Astrocyte (in vitro differentiated cells and primary cell): ENCODE measurements at regions not wholly inside any gene's neighbourhood (a gene's known extent, or its start where the extent isn't known, plus 50 kb on each side); places are given as distances from the start of the nearest gene placed in this dataset.

Source experiments
- DNase-seq: peaks from one replicate; pipeline ENCODE4 v3.0.0-alpha.2; 2010; ENCODE audit warnings: low read depth
- FAIRE-seq: peaks from 2 replicates; lab custom pipeline; 2011; peaks lifted over from hg19 to GRCh38; lab: Jason Lieb, UNC
- H2AFZ ChIP-seq: 2 replicates; pipeline ENCODE4 v1.6.0; 2012; ENCODE audit warnings: low read depth, low read length, inconsistent platforms
- H3K27ac ChIP-seq: 2 replicates; pipeline ENCODE4 v1.5.1; 2011; ENCODE audit warnings: low read depth, low read length, inconsistent platforms
- H3K27me3 ChIP-seq: 2 replicates; pipeline ENCODE4 v1.6.0; 2011; ENCODE audit warnings: low read length, inconsistent platforms; ENCODE audit not compliant: insufficient read depth
- H3K36me3 ChIP-seq: 2 replicates; pipeline ENCODE4 v1.5.1; 2011; ENCODE audit warnings: low read length, inconsistent platforms; ENCODE audit not compliant: insufficient read depth
- H3K4me1 ChIP-seq: 2 replicates; pipeline ENCODE4 v1.5.1; 2011; ENCODE audit warnings: low read length, inconsistent platforms; ENCODE audit not compliant: insufficient read depth
- H3K4me2 ChIP-seq: 2 replicates; pipeline ENCODE4 v1.6.0; 2012; ENCODE audit warnings: low read length, inconsistent platforms
- H3K4me3 ChIP-seq: 2 replicates; pipeline ENCODE4 v1.5.1; 2011; ENCODE audit warnings: low read depth, mild to moderate bottlenecking, low read length, inconsistent platforms; ENCODE audit not compliant: insufficient read depth
- H3K79me2 ChIP-seq: 2 replicates; pipeline ENCODE4 v1.6.0; 2012; ENCODE audit warnings: mild to moderate bottlenecking, low read length, inconsistent platforms; ENCODE audit not compliant: insufficient read depth
- H3K9ac ChIP-seq: 2 replicates; pipeline ENCODE4 v1.6.0; 2012; ENCODE audit warnings: mild to moderate bottlenecking, low read length, inconsistent platforms
- H3K9me3 ChIP-seq: 2 replicates; pipeline ENCODE4 v1.5.1; 2012; ENCODE audit warnings: low read depth, mild to moderate bottlenecking, low read length, inconsistent platforms; ENCODE audit not compliant: insufficient read depth
- H4K20me1 ChIP-seq: 2 replicates; pipeline ENCODE4 v1.6.0; 2012; ENCODE audit warnings: low read length, inconsistent platforms; ENCODE audit not compliant: insufficient read depth
- H3K27ac Mint-ChIP-seq: one replicate; pipeline ENCODE4 v1.8.0; 2021; ENCODE audit warnings: mild to moderate bottlenecking, mixed read lengths; ENCODE audit not compliant: unreplicated experiment
- H3K27me3 Mint-ChIP-seq: one replicate; pipeline ENCODE4 v1.8.0; 2021; ENCODE audit warnings: low read depth, mixed read lengths; ENCODE audit not compliant: unreplicated experiment
- H3K36me3 Mint-ChIP-seq: one replicate; pipeline ENCODE4 v1.8.0; 2021; ENCODE audit warnings: low read depth, mixed read lengths; ENCODE audit not compliant: unreplicated experiment
- H3K4me1 Mint-ChIP-seq: one replicate; pipeline ENCODE4 v1.8.0; 2021; ENCODE audit warnings: low read depth, mixed read lengths; ENCODE audit not compliant: unreplicated experiment
- H3K4me3 Mint-ChIP-seq: one replicate; pipeline ENCODE4 v1.8.0; 2021; ENCODE audit warnings: mild to moderate bottlenecking, moderate library complexity, mixed read lengths; ENCODE audit not compliant: unreplicated experiment
- H3K9me3 Mint-ChIP-seq: one replicate; pipeline ENCODE4 v1.8.0; 2021; ENCODE audit warnings: mild to moderate bottlenecking, mixed read lengths; ENCODE audit not compliant: unreplicated experiment
- EZH2 ChIP-seq: IDR thresholded peaks from 2 replicates; pipeline ENCODE4 v1.6.1; 2012; ENCODE audit warnings: mild to moderate bottlenecking, low read length, inconsistent platforms; ENCODE audit not compliant: insufficient read depth
- TF ChIP-seq, protein P1 (sequence below): IDR thresholded peaks from 2 replicates; pipeline ENCODE4 v1.5.1; 2011; ENCODE audit warnings: low read depth, mild to moderate bottlenecking, inconsistent platforms, low read length, moderate library complexity; ENCODE audit not compliant: insufficient read depth

DNA sequence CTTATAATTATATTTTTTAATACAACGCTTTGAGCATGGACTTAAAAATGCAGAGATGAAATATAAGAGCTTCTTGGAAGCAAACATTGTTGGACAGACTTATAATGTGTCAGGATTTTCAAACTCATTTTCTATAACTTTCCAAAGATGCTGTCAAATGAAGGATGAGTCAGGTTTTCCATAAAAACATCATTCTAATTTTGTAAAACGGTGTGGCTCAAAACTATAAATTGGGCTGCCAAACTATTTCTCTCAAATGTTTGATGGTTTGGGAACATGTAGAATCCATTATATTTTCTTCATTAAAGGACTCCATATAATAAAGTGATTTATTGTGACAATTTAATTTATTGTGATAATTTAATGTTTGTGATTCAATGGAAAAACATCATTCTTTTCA, 511.2 kb downstream of the USP25 start:
- no peak overlapping the region for H3K4me3 Mint-ChIP-seq
- no peak overlapping the region for H3K4me2 ChIP-seq
- DNase-seq (no peak), FAIRE-seq (no peak)
- H3K27ac Mint-ChIP-seq, result no peak overlapping the region
- no peaks in the 10 kb centered on the region for H3K9me3 ChIP-seq
- H3K36me3 Mint-ChIP-seq, result no peaks in the 10 kb centered on the region
- H3K9me3 Mint-ChIP-seq, result no peaks in the 10 kb centered on the region
- H3K27me3 ChIP-seq, result no peaks in the 10 kb centered on the region
- H3K36me3 ChIP-seq, result no peaks in the 10 kb centered on the region
- TF ChIP-seq EZH2, result no peak
- TF ChIP-seq, protein P1, sequence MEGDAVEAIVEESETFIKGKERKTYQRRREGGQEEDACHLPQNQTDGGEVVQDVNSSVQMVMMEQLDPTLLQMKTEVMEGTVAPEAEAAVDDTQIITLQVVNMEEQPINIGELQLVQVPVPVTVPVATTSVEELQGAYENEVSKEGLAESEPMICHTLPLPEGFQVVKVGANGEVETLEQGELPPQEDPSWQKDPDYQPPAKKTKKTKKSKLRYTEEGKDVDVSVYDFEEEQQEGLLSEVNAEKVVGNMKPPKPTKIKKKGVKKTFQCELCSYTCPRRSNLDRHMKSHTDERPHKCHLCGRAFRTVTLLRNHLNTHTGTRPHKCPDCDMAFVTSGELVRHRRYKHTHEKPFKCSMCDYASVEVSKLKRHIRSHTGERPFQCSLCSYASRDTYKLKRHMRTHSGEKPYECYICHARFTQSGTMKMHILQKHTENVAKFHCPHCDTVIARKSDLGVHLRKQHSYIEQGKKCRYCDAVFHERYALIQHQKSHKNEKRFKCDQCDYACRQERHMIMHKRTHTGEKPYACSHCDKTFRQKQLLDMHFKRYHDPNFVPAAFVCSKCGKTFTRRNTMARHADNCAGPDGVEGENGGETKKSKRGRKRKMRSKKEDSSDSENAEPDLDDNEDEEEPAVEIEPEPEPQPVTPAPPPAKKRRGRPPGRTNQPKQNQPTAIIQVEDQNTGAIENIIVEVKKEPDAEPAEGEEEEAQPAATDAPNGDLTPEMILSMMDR, result no peak
- H3K27me3 Mint-ChIP-seq, result no peaks in the 10 kb centered on the region
- H4K20me1 ChIP-seq, result no peaks in the 10 kb centered on the region
- H3K27ac ChIP-seq, result no peak overlapping the region
- H3K79me2 ChIP-seq, result no peaks in the 10 kb centered on the region
- H3K9ac ChIP-seq, result no peak overlapping the region
- no peak overlapping the region for H3K4me3 ChIP-seq
- no peaks in the 10 kb centered on the region for H3K4me1 Mint-ChIP-seq
- H3K4me1 ChIP-seq, result no peaks in the 10 kb centered on the region
- no peak overlapping the region for H2AFZ ChIP-seq

DNA sequence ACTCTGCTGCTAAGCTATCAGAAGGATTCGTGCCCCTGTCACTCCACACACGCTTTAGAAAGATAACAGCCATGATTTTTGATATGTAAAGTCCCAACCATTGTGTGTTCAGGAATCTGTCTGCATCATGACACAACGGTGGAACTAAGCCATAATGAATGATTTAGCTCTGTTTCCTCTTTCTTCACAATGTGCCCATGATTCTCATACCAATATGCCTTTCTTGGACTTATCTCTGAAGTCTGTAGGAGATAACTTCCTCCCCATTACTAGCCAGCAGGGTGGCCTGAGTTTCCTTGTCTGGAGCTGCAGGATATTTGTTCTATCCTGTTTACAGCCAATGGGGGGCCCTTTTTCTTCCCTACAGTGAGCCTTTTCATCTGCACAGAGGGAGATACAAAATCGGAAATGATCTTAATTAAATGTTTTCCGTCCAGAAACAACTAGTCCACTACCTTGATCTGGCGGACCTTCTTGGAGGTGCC, 511.7 kb downstream of the USP25 start:
- Histone ChIP-seq H4K20me1 (no peaks in the 10 kb centered on the region), H3K4me2 (no peak overlapping the region), H3K27me3 (no peaks in the 10 kb centered on the region), H3K27ac (no peak overlapping the region), H3K36me3 (no peaks in the 10 kb centered on the region), H3K4me1 (no peaks in the 10 kb centered on the region), H3K4me3 (no peak overlapping the region), H2AFZ (no peak overlapping the region), H3K9ac (no peak overlapping the region), H3K9me3 (no peaks in the 10 kb centered on the region), H3K79me2 (no peaks in the 10 kb centered on the region)
- no peaks in the 10 kb centered on the region for H3K36me3 Mint-ChIP-seq
- no peaks in the 10 kb centered on the region for H3K4me1 Mint-ChIP-seq
- FAIRE-seq (no peak), DNase-seq (no peak)
- no peak overlapping the region for H3K4me3 Mint-ChIP-seq
- H3K9me3 Mint-ChIP-seq, result no peaks in the 10 kb centered on the region
- TF ChIP-seq, protein P1, result no peak
- no peak for TF ChIP-seq EZH2
- no peaks in the 10 kb centered on the region for H3K27me3 Mint-ChIP-seq
- no peak overlapping the region for H3K27ac Mint-ChIP-seq

DNA sequence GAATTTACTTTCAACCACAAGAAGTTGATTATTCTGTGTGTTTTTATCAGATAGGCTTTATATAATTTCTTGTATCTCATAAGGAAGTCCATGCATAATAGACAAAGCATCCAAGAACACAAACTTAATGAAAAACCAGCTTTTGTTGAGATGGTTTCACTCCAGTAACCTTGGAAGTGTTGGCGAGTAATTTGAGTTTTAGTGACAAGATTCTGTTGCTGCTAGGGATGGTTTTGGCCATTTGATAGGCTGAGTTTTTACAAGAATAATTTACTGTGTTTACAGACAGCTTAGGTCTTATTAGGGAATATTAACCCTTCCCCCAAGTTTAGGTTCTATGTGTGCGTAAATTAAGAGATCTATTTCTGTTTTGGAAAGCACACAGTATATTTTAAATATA, 513.6 kb downstream of the USP25 start:
- no peaks in the 10 kb centered on the region for H3K36me3 Mint-ChIP-seq
- Histone ChIP-seq H2AFZ (no peak overlapping the region), H3K9ac (no peak overlapping the region), H3K27me3 (no peaks in the 10 kb centered on the region), H3K27ac (no peak overlapping the region), H3K4me2 (no peak overlapping the region), H3K4me1 (no peaks in the 10 kb centered on the region), H3K9me3 (no peaks in the 10 kb centered on the region), H4K20me1 (no peaks in the 10 kb centered on the region), H3K4me3 (no peak overlapping the region), H3K36me3 (no peaks in the 10 kb centered on the region), H3K79me2 (no peaks in the 10 kb centered on the region)
- no peak overlapping the region for H3K27ac Mint-ChIP-seq
- H3K4me3 Mint-ChIP-seq, result no peak overlapping the region
- no peak for DNase-seq
- H3K27me3 Mint-ChIP-seq, result no peaks in the 10 kb centered on the region
- no peak for FAIRE-seq
- H3K9me3 Mint-ChIP-seq, result no peaks in the 10 kb centered on the region
- H3K4me1 Mint-ChIP-seq, result no peaks in the 10 kb centered on the region
- no peak for TF ChIP-seq EZH2
- TF ChIP-seq, protein P1, result no peak
